ENCODE measurements at regions not wholly inside any gene's neighbourhood (a gene's known extent, or its start where the extent isn't known, plus 50 kb on each side); places are given as distances from the start of the nearest gene placed in this dataset.
"Not testable (repeated sequence)": the region's sequence is repeated elsewhere in the genome, so short reads cannot be mapped to it uniquely, and the experiment has no call there.

DNA sequence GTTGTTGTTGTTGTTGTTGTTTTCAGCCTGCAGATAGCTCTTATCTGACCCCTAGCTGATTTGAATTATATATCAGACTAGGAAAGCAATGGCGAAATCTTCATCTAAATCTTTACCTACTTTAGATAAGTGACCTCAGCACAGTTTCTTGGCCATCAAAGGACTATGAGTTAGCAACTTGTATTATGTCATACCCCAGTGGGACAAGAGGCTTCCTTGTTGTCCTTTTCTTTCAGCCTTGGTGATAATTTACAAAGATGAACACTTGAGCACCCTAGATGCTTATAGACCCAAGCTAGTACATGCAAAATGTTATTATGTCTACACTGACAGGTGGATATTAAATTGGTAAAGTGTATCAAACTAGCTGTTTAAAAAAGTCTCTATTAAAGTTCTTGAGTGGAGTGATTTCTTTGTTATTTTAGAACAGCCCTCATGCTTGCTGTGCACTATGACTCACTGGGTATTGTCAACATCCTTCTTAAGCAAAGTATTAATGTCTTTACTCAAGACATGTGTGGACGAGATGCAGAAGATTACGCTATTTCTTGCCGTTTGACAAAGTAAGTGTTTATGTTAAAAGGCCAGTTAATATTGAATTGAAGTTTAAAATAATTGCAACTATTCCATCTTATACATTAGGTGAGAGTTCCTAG lies 56.6 kb upstream of the ZNF519 start:
- TF ChIP-seq POLR2AphosphoS5 (IDR thresholded peaks at IDR 0.05; ENCODE audit: low read depth, low read length); TAF1 (IDR thresholded peaks at IDR 0.05; ENCODE audit: borderline replicate concordance, insufficient read depth, low read length): not testable (repeated sequence)
- TF ChIP-seq, protein P1, sequence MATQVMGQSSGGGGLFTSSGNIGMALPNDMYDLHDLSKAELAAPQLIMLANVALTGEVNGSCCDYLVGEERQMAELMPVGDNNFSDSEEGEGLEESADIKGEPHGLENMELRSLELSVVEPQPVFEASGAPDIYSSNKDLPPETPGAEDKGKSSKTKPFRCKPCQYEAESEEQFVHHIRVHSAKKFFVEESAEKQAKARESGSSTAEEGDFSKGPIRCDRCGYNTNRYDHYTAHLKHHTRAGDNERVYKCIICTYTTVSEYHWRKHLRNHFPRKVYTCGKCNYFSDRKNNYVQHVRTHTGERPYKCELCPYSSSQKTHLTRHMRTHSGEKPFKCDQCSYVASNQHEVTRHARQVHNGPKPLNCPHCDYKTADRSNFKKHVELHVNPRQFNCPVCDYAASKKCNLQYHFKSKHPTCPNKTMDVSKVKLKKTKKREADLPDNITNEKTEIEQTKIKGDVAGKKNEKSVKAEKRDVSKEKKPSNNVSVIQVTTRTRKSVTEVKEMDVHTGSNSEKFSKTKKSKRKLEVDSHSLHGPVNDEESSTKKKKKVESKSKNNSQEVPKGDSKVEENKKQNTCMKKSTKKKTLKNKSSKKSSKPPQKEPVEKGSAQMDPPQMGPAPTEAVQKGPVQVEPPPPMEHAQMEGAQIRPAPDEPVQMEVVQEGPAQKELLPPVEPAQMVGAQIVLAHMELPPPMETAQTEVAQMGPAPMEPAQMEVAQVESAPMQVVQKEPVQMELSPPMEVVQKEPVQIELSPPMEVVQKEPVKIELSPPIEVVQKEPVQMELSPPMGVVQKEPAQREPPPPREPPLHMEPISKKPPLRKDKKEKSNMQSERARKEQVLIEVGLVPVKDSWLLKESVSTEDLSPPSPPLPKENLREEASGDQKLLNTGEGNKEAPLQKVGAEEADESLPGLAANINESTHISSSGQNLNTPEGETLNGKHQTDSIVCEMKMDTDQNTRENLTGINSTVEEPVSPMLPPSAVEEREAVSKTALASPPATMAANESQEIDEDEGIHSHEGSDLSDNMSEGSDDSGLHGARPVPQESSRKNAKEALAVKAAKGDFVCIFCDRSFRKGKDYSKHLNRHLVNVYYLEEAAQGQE (IDR thresholded peaks at IDR 0.05; ENCODE audit: insufficient read depth in 1 of 2, low read depth in 2 of 2, low read length in 2 of 2) = not testable (repeated sequence)
